ENCODE measurements at regions not wholly inside any gene's neighbourhood (a gene's known extent, or its start where the extent isn't known, plus 50 kb on each side); places are given as distances from the start of the nearest gene placed in this dataset.

GRCh38 chr6:134415194-134415593 lies 97.3 kb upstream of the SGK1 start:
- Histone ChIP-seq H3K79me2 (ENCODE audit: control insufficient read depth, insufficient read depth, low read length) (no peaks in the 10 kb centered on the region), H3K4me2 (ENCODE audit: insufficient read depth, low read length) (no peak overlapping the region), H2AFZ (ENCODE audit: low read depth, low read length) (peak overlapping the region; percentile 11; the same call in 1 of the 2 replicates), H3K27ac (ENCODE audit: extremely low read depth, low read depth, low read length) (no peak overlapping the region), H3K9me3 (replicated peaks; ENCODE audit: control insufficient read depth, insufficient read depth, low read depth, low read length) (no peaks in the 10 kb centered on the region), H3K9me1 (ENCODE audit: control insufficient read depth, insufficient read depth, low read length) (no peaks in the 10 kb centered on the region), H3K4me1 (replicated peaks in 1 of 2; ENCODE audit: control insufficient read depth in 2 of 2, insufficient read depth in 2 of 2, low read length in 2 of 2) (peaks cover 0 to 13% of the 10 kb centered on the region in 2 experiments; a peak in 2 of 5 replicates), H3K9ac (ENCODE audit: insufficient read depth in 1 of 2, low read depth in 2 of 2, low read length in 2 of 2) (no peak overlapping the region), H3K36me3 (ENCODE audit: control insufficient read depth, insufficient read depth, low read length) (no peaks in the 10 kb centered on the region), H4K20me1 (replicated peaks; ENCODE audit: control insufficient read depth, insufficient read depth, low read length) (no peaks in the 10 kb centered on the region), H3K4me3 (no peak overlapping the region), H3K27me3 (ENCODE audit: control insufficient read depth in 2 of 2, insufficient read depth in 2 of 2, low read length in 2 of 2) (0 out of 5 replicates have a peak, but pooled peaks cover 0 to under 1% of the 10 kb centered on the region in 2 experiments)
- 20% methylated on average over 4 of the region's 4 CpGs for WGBS (ENCODE audit: insufficient coverage, low coverage, missing lambda C conversion rate)
- ATAC-seq: no peak
- DNase-seq (ENCODE audit: extremely low read depth in 1 of 4, low spot score in 3 of 4): no peak
- CTCF ChIA-PET (ENCODE audit: low intra/inter-chr PET ratio): no interaction called here
- in situ Hi-C loops (cut with MboI) (no loop called here), intact Hi-C loops (cut with micrococcal nuclease) (no loop called here)
- POLR2A ChIA-PET: no interaction called here
- no peak for FAIRE-seq
- TF ChIP-seq E2F4 (CRISPR knock-in tag; IDR thresholded peaks at IDR 0.05; ENCODE audit: low read depth) (no peak), ZNF518B (CRISPR knock-in tag; IDR thresholded peaks at IDR 0.05) (no peak), ZNF316 (IDR thresholded peaks at IDR 0.05) (peak; percentile 69), C11orf30 (IDR thresholded peaks at IDR 0.05; ENCODE audit: low read depth) (peak; percentile 68; the same call in 1 of the 2 replicates), STAT5B (CRISPR knock-in tag; IDR thresholded peaks at IDR 0.05) (no peak), MAFG (tag; conservative IDR thresholded peaks at IDR 0.05) (peak; percentile 55)
- no TSS peak for BruUV-seq (replicated peaks)
